Inflammatory macrophage treated with lipopolysaccharide for 1 hour (primary cell): ENCODE measurements at regions not wholly inside any gene's neighbourhood (a gene's known extent, or its start where the extent isn't known, plus 50 kb on each side); places are given as distances from the start of the nearest gene placed in this dataset.

Source experiments
- DNase-seq, 2 donors: peaks; one replicate each; pipeline ENCODE4 v3.0.0-alpha.2; 2020 to 2022

DNA sequence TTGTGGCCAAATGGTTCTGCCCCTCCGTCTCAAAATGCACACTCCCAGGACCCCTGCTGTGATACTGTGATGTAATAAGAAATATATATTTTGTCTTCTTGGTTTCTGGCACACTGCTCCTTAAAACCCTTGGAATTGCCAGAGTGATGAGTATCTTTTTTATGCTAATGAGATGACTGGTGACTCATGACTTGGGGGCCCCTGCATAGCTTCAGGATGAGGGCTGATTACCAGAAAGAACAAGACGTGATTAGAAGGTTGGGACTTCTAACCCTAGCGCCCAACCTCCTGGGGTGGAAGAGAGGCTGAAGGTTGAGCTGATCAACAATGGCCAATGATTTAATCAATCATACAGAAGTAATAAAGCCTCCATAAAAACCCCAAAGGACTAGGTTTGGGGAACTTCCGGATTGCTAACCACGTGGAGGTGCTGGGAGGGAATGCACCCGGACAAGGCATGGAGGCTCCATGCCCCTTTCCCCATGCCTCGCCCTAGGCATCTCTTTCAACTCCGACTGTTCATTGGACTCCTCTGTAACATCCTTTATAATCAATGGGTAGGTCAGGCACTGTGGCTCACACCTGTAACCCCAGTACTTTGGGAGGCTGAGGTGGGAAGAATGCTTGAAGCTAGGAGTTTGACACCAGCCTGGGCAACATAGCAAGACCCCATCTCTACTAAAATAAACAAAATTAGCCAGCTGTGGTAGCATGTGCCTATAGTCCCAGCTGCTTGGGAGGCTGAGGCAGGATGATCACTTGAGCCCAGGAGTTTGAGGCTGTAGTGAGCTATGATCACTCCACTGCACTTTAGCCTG is 89.1 kb downstream of the HS1BP3 start:
- no peak for DNase-seq

DNA sequence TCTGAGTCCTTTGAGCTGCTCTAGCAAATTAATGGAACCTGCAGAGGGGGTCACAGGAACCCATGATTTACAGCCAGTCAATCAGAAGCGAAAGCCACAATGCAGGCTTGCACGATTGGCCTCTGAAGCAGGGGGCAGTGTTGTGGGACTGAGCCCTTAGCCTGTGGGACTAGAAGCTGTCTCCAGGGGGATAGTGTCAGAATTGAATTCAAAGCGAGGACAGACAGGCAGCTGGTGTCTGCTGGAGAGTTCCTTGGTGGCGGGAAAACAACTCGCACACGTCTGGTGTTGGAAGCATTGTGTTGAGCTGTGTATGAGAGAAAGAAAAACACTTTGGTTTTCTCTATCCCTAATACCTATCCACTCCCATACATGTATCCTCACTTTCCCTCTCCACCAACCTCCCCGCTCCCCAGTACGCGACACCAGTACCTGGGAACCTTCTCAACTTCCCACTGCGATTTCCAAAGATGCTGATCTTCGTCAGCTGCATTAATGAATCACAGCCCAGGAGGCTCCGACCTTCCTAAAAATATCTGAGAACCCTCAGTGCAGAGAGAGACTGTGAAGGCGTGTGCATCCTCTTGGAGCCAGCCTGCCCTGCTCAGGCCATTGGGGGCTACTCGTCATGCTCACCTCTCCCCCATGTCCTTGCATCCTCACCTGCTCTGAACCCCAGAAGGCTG is 88.2 kb downstream of the HS1BP3 start:
- DNase-seq = no peak

DNA sequence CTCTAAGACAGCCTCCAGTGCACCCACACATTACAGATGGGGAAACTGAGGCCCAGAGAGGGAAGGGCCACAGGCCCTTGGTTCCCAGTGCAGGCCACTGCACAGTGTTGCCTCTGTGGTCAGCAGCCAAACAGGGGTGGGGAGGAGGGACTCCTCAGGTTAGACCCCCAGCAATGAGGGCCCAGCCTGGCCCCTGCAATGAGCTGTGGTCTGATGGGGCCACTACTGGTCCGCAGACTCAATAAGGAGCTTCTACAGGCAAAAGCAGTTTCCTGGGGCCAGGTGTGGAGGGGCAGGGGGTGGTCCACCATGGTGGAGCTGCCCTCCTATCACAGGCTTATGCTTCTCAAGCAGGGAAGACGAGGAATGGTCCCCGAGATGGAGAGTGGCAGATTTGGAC is 87.6 kb downstream of the HS1BP3 start:
- DNase-seq = no peak

DNA sequence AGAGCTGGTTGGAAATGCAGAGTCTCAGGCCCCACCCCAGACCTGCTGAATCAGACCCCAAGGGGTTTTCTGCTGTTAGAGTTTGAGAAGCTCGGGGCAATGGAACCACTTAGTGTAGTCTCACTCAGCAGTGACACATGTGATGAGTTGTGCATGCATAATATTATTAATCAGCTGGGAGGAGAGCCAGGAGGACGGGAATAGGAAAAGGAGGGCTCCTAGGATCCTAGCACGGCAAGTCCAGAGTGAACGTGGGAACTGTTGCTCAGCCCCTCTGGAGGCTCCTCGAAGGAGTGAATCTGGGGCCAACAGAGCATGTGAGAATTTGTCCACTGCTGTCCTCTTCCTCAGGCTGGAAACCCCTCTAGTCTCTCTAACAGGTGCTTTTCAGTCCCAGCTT is 87.1 kb downstream of the HS1BP3 start:
- no peak for DNase-seq

DNA sequence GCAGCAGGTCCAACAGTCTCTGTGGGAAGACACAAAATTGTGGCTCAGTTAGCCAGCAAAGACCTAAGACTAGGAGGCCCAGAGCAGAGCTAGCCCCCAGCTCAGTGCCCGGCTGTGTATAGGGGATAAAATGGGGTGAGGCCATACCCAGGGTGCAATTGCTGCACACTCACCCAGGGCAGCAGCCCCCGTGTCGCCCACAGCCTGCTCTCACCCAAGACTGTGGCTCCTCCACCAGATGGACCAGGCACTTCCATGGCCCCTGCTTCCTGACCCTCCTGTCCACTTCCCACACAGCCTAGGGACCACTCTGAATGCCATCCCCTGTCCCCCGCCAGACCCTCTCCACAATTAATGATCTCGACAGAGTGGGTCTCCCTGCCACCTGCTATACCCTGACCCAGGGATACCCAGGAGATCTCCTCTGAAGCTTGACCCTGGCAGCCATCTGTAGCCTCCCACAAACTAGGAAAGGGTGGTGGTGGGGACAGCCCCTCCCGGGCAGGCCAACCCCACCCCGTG is 85.7 kb downstream of the HS1BP3 start:
- DNase-seq = no peak

DNA sequence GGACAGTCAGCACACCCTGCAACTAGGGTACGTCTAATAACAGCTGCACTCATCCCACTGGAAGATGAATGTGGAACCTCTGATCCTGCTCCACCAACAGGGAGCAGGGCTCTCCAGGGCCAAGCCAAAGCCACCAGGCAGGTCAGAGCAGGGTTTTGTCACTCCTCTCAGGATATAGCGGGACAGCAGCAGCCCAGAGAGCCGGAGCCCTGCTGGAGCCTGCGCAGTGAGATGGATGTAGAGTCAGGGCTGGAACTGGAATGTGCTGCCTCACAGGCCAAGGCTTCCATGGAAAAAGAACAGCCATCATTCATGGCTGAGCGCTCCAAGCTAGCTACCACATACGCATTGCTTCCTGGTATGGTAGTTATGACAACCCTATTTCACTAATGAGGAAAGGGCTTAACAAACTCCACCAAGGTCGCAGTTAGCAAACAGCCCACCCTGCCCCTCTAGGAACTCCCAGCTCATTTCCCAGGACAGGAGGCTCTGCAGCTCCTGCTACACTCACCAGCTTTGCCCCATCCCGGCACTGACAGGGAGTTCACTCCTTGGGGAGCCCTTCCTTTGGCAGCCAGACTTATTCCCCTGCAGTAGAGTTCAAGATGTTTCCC is 85.2 kb downstream of the HS1BP3 start:
- DNase-seq = no peak

DNA sequence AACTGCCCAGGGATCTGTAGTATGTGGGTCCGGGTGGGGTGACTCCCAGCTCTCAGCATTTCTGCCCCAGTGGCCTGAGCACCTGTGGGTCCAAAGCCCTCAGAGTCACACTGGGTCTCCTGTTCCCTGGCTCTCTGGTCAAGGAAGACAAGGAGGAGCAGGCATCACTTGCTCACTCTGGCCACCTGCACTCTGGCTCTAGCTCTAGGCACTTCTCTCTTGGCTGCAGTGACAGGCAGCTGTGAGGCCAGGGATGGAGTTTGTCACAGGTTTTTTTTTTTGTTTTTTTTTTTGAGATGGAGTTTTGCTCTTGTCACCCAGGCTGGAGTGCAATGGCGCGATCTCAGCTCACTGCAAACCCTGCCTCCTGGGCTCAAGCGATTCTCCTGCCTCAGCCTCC is 84.6 kb downstream of the HS1BP3 start:
- no peak for DNase-seq

DNA sequence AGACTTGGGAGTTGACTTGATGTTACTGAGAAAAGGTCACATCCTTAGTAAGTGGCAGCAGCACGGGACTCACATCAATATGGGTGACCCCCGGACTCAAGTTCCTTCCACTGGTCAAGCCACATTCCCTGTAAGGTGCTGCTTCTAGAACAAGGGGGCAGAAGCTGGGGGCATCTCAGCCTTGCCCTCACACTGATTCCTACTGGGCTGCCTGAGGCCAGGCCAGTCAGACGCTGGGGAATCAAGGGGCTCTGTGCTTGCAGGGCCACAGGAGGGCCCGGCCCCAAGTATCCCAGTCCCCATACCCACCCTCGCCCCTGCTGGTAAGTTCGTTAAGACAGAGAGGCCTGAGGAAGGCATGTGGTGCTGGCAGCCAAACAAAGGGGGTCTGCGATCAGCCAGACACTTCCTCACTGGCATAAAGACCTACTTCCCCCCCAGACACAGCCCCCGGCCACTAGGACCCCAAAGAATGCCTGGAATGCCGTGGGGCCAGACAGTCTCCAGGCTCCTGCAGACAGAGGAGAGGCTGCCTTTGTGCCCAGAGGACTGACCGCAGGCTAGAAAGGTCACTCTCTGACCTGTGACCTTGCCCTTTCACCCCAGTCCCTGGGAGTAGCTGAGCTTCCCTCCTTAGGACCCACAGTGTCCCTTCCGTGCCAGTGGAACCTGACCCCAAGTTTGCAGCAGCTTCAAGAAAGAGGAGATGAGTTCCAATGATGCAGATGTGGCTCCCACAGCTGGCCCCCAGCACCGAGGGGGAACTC is 83.6 kb downstream of the HS1BP3 start:
- no peak for DNase-seq
